ENCODE measurements at regions not wholly inside any gene's neighbourhood (a gene's known extent, or its start where the extent isn't known, plus 50 kb on each side); places are given as distances from the start of the nearest gene placed in this dataset.
"Not testable (repeated sequence)": the region's sequence is repeated elsewhere in the genome, so short reads cannot be mapped to it uniquely, and the experiment has no call there.

- DNase-seq, result no peak
Observed at GRCh38 chrX:22810876-22811275, 188.9 kb upstream of the DDX53 start.

DNA sequence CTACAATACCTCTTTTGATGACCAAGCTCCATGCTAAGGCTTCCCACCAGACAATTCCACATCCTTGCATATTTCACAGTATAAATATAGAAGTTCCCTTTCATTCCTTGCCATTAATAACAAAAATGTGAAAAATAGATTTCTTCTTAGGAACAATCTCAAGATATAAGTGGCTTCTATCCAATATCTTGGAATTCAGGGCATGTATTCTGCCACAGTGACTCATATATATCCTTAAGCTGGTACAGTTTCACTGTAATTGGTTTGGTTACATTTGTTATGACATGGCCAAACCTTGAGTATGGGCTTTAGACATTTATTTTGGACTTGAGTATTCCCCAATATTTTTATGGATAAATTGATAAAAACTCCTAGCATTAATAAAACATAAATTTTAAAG, 181.7 kb upstream of the DDX53 start:
- DNase-seq, result no peak

- no peak for DNase-seq
Observed at GRCh38 chrX:22855693-22856092, 144.1 kb upstream of the DDX53 start.

- DNase-seq, result no peak
Observed at GRCh38 chrX:22859642-22860041, 140.1 kb upstream of the DDX53 start.

DNA sequence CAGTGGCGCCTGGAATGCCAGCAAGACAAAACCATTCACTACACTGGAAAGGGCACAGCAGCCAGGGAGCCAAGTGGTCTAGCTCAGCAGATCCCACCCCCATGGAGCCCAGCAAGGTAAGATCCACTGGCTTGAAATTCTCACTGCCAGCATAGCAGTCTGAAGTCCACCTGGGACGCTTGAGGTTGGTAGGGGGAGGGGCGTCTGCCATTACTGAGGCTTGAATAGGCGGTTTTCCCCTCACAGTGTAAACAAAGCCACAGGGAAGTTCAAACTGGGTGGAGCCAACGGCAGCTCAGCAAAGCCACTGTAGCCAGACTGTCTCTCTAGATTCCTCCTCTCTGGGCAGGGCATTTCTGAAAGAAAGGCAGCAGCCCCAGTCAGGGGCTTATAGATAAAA, 133.0 kb upstream of the DDX53 start:
- DNase-seq, result not testable (repeated sequence)

- no peak for DNase-seq
Observed at GRCh38 chrX:22882543-22882942, 117.2 kb upstream of the DDX53 start.

DNA sequence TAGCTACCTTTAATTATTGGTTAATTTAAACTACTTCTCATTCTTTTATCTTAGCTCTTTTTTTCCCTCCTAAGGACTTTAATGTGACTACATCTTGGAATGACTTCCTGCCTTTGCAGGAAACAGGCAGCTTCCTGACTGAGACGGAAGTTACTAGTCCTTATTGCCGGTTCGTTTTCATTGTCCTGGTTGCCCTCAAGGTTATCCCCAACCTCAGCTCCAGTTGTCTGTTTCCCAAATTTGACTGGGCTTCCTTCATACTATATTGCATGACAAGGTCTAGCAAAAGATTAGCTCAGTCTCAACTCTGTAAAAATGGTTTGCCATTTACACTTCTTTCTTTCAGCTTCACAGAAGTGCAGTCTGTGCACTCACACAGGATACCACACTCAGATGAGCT, 109.9 kb upstream of the DDX53 start:
- DNase-seq, result no peak

- no peak for DNase-seq
Observed at GRCh38 chrX:22912616-22913015, 87.1 kb upstream of the DDX53 start.

DNA sequence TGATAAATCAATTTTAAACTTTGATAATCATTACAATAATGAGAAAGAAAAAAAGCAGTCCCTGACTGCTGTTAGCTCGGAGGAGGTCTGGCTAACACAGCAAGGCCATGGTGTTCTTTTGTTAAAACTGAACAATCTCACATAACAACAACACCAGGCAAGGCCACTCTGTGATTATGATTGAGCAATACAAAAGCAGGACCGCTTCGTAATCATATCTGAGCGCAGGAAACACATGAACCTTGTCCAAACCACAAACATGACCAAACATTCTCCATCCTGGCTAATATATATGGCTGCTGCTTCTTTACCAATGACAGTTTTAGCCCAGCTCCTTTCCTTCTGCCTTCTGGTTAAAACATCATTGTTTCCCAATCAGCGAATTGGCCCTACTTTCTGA, 76.8 kb upstream of the DDX53 start:
- DNase-seq, result no peak

DNA sequence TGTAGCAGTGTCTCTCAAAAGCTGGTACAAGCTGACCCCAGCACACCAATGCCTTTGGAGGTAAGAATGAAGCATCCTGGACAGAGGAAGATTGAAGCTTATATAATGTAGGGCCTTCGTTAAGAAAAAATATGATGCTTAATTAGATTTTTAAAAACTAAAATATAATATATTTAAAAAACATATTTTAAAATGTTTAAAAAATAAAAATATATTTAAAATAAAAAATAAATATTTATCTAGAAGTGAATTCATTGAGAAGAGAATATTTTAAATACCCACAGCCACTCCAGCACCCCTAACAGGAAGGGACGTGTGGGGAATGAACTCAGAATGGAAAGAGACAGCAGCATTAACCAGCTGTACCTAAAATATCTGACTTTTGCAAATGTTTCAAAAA, 65.1 kb upstream of the DDX53 start:
- no peak for DNase-seq

DNA sequence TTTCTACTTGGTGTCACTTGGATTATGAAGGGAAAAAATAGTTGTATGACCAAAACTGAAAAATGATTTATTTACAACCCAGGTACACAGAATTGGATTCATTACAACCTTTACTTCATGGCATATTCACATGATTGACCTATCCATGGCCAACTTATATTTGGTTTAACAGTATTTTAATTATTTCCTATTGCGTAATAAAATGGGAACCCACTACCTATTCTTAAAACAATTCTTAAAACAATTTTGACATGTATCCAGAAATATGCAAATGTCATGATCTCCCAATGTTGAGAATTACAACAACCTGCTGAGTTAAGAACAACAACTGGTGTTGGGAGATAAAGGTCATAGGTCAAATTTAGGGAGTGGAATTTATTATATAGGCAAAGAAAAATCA, 54.8 kb upstream of the DDX53 start:
- no peak for DNase-seq

All from NCI-H1092 (cell line).